ENCODE measurements at regions not wholly inside any gene's neighbourhood (a gene's known extent, or its start where the extent isn't known, plus 50 kb on each side); places are given as distances from the start of the nearest gene placed in this dataset.

DNA sequence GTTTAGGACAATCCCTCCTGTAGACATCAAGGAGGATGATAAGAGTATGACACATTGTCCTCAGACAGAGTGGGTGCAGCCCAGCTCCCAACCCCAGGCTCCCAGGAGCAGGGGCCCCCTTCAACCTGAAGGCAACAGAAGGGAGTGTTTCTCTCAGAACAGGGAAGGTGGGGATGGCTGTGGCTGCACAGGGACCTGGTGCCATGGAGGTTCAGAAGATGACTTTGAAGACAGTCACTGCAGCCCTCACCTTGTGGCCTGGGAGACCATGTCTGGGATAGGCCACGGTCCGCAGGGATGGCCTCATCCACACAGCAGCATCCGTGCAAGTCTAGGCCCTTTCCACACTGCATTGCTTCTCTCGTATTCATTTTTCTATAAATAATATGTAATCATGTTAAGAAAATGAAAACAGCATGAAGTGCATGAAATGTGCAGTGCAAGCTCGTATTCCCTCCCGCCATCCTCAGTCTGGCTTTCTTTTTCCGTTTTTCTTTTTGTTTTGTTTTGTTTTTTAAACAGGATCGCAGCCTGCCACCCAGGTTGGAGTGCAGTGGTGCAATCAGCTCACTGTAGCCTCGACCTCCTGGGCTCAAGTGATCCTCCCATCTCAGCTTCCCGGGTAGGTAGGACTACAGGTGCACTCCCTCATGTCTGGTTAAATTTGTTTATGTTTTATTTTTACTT lies 71.1 kb downstream of the METRNL start (continued):
- TF ChIP-seq, protein P1, sequence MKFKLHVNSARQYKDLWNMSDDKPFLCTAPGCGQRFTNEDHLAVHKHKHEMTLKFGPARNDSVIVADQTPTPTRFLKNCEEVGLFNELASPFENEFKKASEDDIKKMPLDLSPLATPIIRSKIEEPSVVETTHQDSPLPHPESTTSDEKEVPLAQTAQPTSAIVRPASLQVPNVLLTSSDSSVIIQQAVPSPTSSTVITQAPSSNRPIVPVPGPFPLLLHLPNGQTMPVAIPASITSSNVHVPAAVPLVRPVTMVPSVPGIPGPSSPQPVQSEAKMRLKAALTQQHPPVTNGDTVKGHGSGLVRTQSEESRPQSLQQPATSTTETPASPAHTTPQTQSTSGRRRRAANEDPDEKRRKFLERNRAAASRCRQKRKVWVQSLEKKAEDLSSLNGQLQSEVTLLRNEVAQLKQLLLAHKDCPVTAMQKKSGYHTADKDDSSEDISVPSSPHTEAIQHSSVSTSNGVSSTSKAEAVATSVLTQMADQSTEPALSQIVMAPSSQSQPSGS (IDR thresholded peaks at IDR 0.05; ENCODE audit: low read length): no peak
